ENCODE measurements at regions not wholly inside any gene's neighbourhood (a gene's known extent, or its start where the extent isn't known, plus 50 kb on each side); places are given as distances from the start of the nearest gene placed in this dataset.

- intact Hi-C loops (cut with DNase I), result no loop called here
- no peaks in the 10 kb centered on the region for H3K4me1 ChIP-seq
- TF ChIP-seq CTCF (IDR thresholded peaks at IDR 0.05), result no peak
- no peak for DNase-seq
- H3K27me3 ChIP-seq (ENCODE audit: insufficient read depth in 3 of 3, low read length in 2 of 3), result no peaks in the 10 kb centered on the region
- no peak for ATAC-seq
- H3K9me3 ChIP-seq, result no peaks in the 10 kb centered on the region
- WGBS, 3 donors, result 71 to 80% (median 77%) methylated on average over 5 of the region's 5 CpGs
- H3K27ac ChIP-seq, result no peak overlapping the region
- H3K36me3 ChIP-seq (ENCODE audit: insufficient read depth in 1 of 2, low read depth in 1 of 2), result no peaks in the 10 kb centered on the region
- no peak overlapping the region for H3K4me3 ChIP-seq
Measured at GRCh38 chr13:62799931-62800436, 1384.3 kb upstream of the PCDH20 start.

GRCh38 chr13:62799038-62799535 lies 1383.4 kb upstream of the PCDH20 start:
- H3K27me3 ChIP-seq (ENCODE audit: insufficient read depth in 3 of 3, low read length in 2 of 3), result no peaks in the 10 kb centered on the region
- intact Hi-C loops (cut with DNase I), result no loop called here

GRCh38 chr13:62793850-62794249 lies 1378.2 kb upstream of the PCDH20 start:
- ATAC-seq (no peak), DNase-seq (no peak)
- Histone ChIP-seq H3K27ac (no peak overlapping the region), H3K9me3 (no peaks in the 10 kb centered on the region), H3K4me3 (no peak overlapping the region), H3K27me3 (ENCODE audit: insufficient read depth in 3 of 3, low read length in 2 of 3) (no peaks in the 10 kb centered on the region), H3K4me1 (no peaks in the 10 kb centered on the region), H3K36me3 (ENCODE audit: insufficient read depth in 1 of 2, low read depth in 1 of 2) (no peaks in the 10 kb centered on the region)
- intact Hi-C loops (cut with DNase I), result no loop called here
- 52 to 70% (median 58%) methylated on average over 1 of the region's 1 CpG for WGBS, 3 donors
- TF ChIP-seq CTCF (IDR thresholded peaks at IDR 0.05), result no peak

More at GRCh38 chr13:62799038-62799535, 1383.4 kb upstream of the PCDH20 start:
- Histone ChIP-seq H3K36me3 (ENCODE audit: insufficient read depth in 1 of 2, low read depth in 1 of 2) (no peaks in the 10 kb centered on the region), H3K9me3 (no peaks in the 10 kb centered on the region), H3K27ac (no peak overlapping the region), H3K4me1 (no peaks in the 10 kb centered on the region), H3K4me3 (no peak overlapping the region)
- WGBS, 3 donors, result 84 to 90% (median 85%) methylated on average over 8 of the region's 8 CpGs
- no peak for TF ChIP-seq CTCF (IDR thresholded peaks at IDR 0.05)
- ATAC-seq, result no peak
- no peak for DNase-seq

- no peak overlapping the region for H3K4me3 ChIP-seq
- H3K4me1 ChIP-seq, result no peaks in the 10 kb centered on the region
- no peak overlapping the region for H3K27ac ChIP-seq
- DNase-seq, result no peak
- H3K27me3 ChIP-seq (ENCODE audit: insufficient read depth in 3 of 3, low read length in 2 of 3), result no peaks in the 10 kb centered on the region
- TF ChIP-seq CTCF (IDR thresholded peaks at IDR 0.05), result no peak
- WGBS, 3 donors, result 74 to 87% (median 79%) methylated on average over 1 of the region's 1 CpG
- H3K36me3 ChIP-seq (ENCODE audit: insufficient read depth in 1 of 2, low read depth in 1 of 2), result no peaks in the 10 kb centered on the region
- no peak for ATAC-seq
- intact Hi-C loops (cut with DNase I), result no loop called here
- no peaks in the 10 kb centered on the region for H3K9me3 ChIP-seq
Measured at GRCh38 chr13:62781866-62782265, 1366.2 kb upstream of the PCDH20 start.

GRCh38 chr13:62779161-62779560 lies 1363.5 kb upstream of the PCDH20 start:
- H3K27ac ChIP-seq, result no peak overlapping the region
- H3K36me3 ChIP-seq (ENCODE audit: insufficient read depth in 1 of 2, low read depth in 1 of 2), result no peaks in the 10 kb centered on the region
- WGBS, 3 donors, result 73 to 83% (median 80%) methylated on average over 6 of the region's 6 CpGs
- no peaks in the 10 kb centered on the region for H3K9me3 ChIP-seq
- no peaks in the 10 kb centered on the region for H3K4me1 ChIP-seq
- DNase-seq (no peak), ATAC-seq (no peak)
- no peaks in the 10 kb centered on the region for H3K27me3 ChIP-seq (ENCODE audit: insufficient read depth in 3 of 3, low read length in 2 of 3)
- intact Hi-C loops (cut with DNase I), result no loop called here
- no peak for TF ChIP-seq CTCF (IDR thresholded peaks at IDR 0.05)
- H3K4me3 ChIP-seq, result no peak overlapping the region

Measured in psoas muscle (tissue), 7 donors.